Activated naive CD4-positive, alpha-beta T cell treated with anti-CD3 and anti-CD28 coated beads, Interleukin-2, amount 50 U/mL, for 16 hours (primary cell): ENCODE measurements at regions not wholly inside any gene's neighbourhood (a gene's known extent, or its start where the extent isn't known, plus 50 kb on each side); places are given as distances from the start of the nearest gene placed in this dataset.
"Not testable (repeated sequence)": the region's sequence is repeated elsewhere in the genome, so short reads cannot be mapped to it uniquely, and the experiment has no call there.

Experiments used
- DNase-seq: peaks from one replicate; pipeline ENCODE4 v3.0.0-alpha.2; 2020

- DNase-seq, result no peak
Observed at GRCh38 chr5:89313804-89314588, 431.0 kb upstream of the MEF2C start.

- no peak for DNase-seq
Observed at GRCh38 chr5:89313044-89313443, 430.1 kb upstream of the MEF2C start.

- DNase-seq, result no peak
Observed at GRCh38 chr5:89309268-89309667, 426.3 kb upstream of the MEF2C start.

- DNase-seq, result no peak
Observed at GRCh38 chr5:89308606-89309040, 425.6 kb upstream of the MEF2C start.

- no peak for DNase-seq
Observed at GRCh38 chr5:89307972-89308371, 425.0 kb upstream of the MEF2C start.

GRCh38 chr5:89307141-89307540 is 424.2 kb upstream of the MEF2C start:
- DNase-seq, result not testable (repeated sequence)

GRCh38 chr5:89303033-89303480 is 420.1 kb upstream of the MEF2C start:
- no peak for DNase-seq

GRCh38 chr5:89302102-89302891 is 419.3 kb upstream of the MEF2C start:
- DNase-seq, result no peak

- no peak for DNase-seq
Observed at GRCh38 chr5:89301321-89302025, 418.5 kb upstream of the MEF2C start.

GRCh38 chr5:89300426-89300970 is 417.5 kb upstream of the MEF2C start:
- no peak for DNase-seq

- DNase-seq, result no peak
Observed at GRCh38 chr5:89299998-89300397, 417.0 kb upstream of the MEF2C start.

GRCh38 chr5:89297066-89297465 is 414.1 kb upstream of the MEF2C start:
- DNase-seq, result no peak

- DNase-seq, result no peak
Observed at GRCh38 chr5:89293810-89294209, 410.8 kb upstream of the MEF2C start.

GRCh38 chr5:89292487-89292886 is 409.5 kb upstream of the MEF2C start:
- no peak for DNase-seq

- DNase-seq, result no peak
Observed at GRCh38 chr5:89289604-89290003, 406.6 kb upstream of the MEF2C start.

- no peak for DNase-seq
Observed at GRCh38 chr5:89287964-89288363, 405.0 kb upstream of the MEF2C start.

- no peak for DNase-seq
Observed at GRCh38 chr5:89286320-89286719, 403.3 kb upstream of the MEF2C start.

- no peak for DNase-seq
Observed at GRCh38 chr5:89283728-89284493, 400.9 kb upstream of the MEF2C start.

- no peak for DNase-seq
Observed at GRCh38 chr5:89282554-89283510, 399.8 kb upstream of the MEF2C start.

- DNase-seq, result no peak
Observed at GRCh38 chr5:89281766-89282553, 399.0 kb upstream of the MEF2C start.
